ENCODE measurements at regions not wholly inside any gene's neighbourhood (a gene's known extent, or its start where the extent isn't known, plus 50 kb on each side); places are given as distances from the start of the nearest gene placed in this dataset.

DNA sequence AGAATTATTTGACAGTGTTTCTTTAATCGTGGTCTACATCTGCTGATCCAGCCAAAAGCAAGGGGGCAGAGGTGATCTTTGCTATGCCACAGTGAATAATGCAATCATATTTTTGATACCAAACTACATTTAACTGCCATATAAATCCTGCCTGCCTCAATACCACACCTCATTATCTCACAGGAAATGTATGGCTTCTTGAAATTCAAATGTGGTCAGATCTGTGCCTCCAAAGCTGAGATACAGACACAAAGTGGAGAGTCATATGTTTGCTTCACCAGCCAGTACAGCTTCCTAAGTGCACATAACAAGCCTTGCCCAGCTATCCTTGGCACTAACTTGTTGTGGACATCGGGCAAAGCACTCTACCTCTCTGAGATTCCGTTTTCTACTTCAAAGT lies 250.0 kb upstream of the NFIA start:
- H3K36me3 ChIP-seq = no peaks in the 10 kb centered on the region
- H3K27ac ChIP-seq = no peak overlapping the region
- DNase-seq = no peak
- H3K27me3 ChIP-seq = no peaks in the 10 kb centered on the region
- TF ChIP-seq, protein P1, sequence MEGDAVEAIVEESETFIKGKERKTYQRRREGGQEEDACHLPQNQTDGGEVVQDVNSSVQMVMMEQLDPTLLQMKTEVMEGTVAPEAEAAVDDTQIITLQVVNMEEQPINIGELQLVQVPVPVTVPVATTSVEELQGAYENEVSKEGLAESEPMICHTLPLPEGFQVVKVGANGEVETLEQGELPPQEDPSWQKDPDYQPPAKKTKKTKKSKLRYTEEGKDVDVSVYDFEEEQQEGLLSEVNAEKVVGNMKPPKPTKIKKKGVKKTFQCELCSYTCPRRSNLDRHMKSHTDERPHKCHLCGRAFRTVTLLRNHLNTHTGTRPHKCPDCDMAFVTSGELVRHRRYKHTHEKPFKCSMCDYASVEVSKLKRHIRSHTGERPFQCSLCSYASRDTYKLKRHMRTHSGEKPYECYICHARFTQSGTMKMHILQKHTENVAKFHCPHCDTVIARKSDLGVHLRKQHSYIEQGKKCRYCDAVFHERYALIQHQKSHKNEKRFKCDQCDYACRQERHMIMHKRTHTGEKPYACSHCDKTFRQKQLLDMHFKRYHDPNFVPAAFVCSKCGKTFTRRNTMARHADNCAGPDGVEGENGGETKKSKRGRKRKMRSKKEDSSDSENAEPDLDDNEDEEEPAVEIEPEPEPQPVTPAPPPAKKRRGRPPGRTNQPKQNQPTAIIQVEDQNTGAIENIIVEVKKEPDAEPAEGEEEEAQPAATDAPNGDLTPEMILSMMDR (IDR thresholded peaks at IDR 0.05) = no peak
- TF ChIP-seq POLR2A (IDR thresholded peaks at IDR 0.05) = no peak
- H3K4me3 ChIP-seq = no peak overlapping the region
- H3K4me1 ChIP-seq = no peaks in the 10 kb centered on the region
- intact Hi-C loops (cut with DNase I; ENCODE audit: low total_unique reads) = no loop called here
- no peaks in the 10 kb centered on the region for H3K9me3 ChIP-seq

DNA sequence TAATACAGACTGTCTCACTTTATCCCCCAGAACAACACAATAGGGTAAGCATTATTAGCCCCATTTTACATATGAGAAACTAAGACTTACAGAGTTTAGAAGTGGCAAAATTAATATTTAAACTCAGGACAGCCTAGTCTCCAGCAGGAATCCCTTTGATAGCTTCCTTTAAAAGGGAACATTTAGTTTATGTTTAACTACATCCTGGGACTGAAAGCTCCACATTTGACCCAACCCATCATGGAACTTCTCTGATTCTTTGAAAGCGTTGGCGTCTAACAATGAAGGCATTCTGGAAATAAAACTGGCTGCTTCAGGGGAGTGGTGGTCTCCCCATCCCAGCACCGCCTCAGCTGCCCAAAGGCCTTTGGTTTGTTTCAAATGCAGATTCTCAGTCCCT lies 250.6 kb upstream of the NFIA start:
- no peaks in the 10 kb centered on the region for H3K9me3 ChIP-seq
- H3K36me3 ChIP-seq = no peaks in the 10 kb centered on the region
- no peak overlapping the region for H3K4me3 ChIP-seq
- no peak for DNase-seq
- intact Hi-C loops (cut with DNase I; ENCODE audit: low total_unique reads) = no loop called here
- H3K27ac ChIP-seq = no peak overlapping the region
- no peaks in the 10 kb centered on the region for H3K4me1 ChIP-seq
- TF ChIP-seq, protein P1 (IDR thresholded peaks at IDR 0.05) = no peak
- no peak for TF ChIP-seq POLR2A (IDR thresholded peaks at IDR 0.05)
- no peaks in the 10 kb centered on the region for H3K27me3 ChIP-seq

DNA sequence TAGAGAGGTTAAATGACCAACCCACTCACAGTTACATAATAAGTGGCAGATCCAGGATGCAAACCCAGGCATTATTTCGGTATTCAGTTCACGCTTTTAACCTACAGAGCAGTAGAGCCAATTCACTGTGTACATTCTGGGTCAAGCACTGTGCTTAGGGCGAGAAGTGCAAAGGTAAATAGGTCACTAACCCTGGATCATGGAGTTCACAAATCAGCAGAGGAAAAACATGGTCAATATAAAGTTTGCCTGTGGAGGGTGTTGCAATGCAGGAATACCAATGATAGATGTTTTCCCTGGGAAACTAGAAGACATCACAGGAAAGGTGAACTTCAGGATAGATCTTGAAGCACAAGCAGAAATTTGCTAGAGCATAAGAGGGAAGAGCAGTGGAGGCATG lies 253.4 kb upstream of the NFIA start:
- Histone ChIP-seq H3K9me3 (no peaks in the 10 kb centered on the region), H3K36me3 (no peaks in the 10 kb centered on the region), H3K4me1 (no peaks in the 10 kb centered on the region), H3K4me3 (no peak overlapping the region), H3K27me3 (no peaks in the 10 kb centered on the region), H3K27ac (no peak overlapping the region)
- DNase-seq = no peak
- no peak for TF ChIP-seq POLR2A (IDR thresholded peaks at IDR 0.05)
- TF ChIP-seq, protein P1 (IDR thresholded peaks at IDR 0.05) = no peak
- intact Hi-C loops (cut with DNase I; ENCODE audit: low total_unique reads) = no loop called here

DNA sequence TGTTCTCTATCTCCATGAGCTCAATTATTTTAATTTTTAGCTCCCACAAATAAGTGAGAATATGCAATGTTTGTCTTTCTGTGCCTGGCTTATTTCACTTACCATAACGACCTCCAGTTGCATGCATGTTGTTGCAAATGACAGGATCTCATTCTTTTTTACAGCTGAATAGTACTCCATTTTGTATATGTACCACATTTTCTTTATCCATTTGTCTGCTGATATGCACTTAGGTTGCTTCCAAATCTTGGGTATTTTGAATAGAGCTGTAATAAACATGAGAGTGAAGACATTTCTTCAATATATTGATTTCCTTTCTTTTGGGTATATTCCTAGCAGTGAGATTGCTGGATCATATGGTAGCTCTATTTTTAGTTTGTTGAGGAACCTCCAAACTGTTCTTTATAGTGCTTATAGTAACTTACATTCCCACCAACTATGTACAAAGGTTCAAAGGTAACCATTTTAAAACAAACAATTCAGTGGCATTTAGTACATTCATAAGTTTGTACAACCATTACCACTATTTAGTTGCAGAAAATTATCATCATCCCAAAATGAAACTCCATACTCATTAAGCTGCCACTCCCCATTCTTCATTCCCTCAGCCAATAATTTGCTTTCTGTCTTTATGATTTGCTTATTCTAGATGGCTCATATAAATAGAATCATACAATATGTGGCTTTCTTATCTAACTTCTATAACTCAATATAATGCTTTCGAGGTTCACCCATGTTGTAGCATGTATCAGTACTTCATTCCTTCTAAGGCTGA lies 255.9 kb upstream of the NFIA start:
- TF ChIP-seq, protein P1 (IDR thresholded peaks at IDR 0.05) = no peak
- TF ChIP-seq POLR2A (IDR thresholded peaks at IDR 0.05) = no peak
- H3K9me3 ChIP-seq = no peaks in the 10 kb centered on the region
- intact Hi-C loops (cut with DNase I; ENCODE audit: low total_unique reads) = no loop called here
- no peak overlapping the region for H3K4me3 ChIP-seq
- H3K36me3 ChIP-seq = no peaks in the 10 kb centered on the region
- H3K27ac ChIP-seq = no peak overlapping the region
- no peaks in the 10 kb centered on the region for H3K4me1 ChIP-seq
- no peaks in the 10 kb centered on the region for H3K27me3 ChIP-seq
- no peak for DNase-seq

DNA sequence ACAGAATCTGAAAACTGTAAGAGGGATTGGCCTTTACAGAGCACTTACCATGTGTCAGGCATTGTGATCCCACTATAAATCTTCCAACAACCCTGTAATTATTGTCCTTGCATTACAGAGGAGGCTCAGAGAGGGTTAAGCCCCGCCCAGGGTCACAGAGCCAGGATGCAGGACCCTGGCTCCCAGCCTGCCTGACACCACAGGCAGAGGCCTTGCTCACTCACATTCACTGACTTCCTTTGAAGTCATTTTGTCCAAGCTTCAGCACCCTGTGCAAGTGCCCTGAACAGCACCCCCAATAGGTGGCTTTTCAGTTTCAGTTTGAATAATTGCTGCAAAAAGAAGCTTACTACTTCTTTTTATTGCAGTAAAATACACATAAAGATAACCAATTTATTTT lies 256.8 kb upstream of the NFIA start:
- H3K4me3 ChIP-seq = no peak overlapping the region
- H3K27ac ChIP-seq = no peak overlapping the region
- peaks cover 0 to under 1% of the 10 kb centered on the region in 2 donors for H3K27me3 ChIP-seq
- no peaks in the 10 kb centered on the region for H3K36me3 ChIP-seq
- intact Hi-C loops (cut with DNase I; ENCODE audit: low total_unique reads) = no loop called here
- no peaks in the 10 kb centered on the region for H3K4me1 ChIP-seq
- no peak for DNase-seq
- TF ChIP-seq, protein P1 (IDR thresholded peaks at IDR 0.05) = no peak
- TF ChIP-seq POLR2A (IDR thresholded peaks at IDR 0.05) = no peak
- H3K9me3 ChIP-seq = no peaks in the 10 kb centered on the region
